Esophagus muscularis mucosa (tissue), 4 donors: ENCODE measurements at regions not wholly inside any gene's neighbourhood (a gene's known extent, or its start where the extent isn't known, plus 50 kb on each side); places are given as distances from the start of the nearest gene placed in this dataset.

Experiments
- DNase-seq: peaks from one replicate; pipeline ENCODE4 v3.0.0-alpha.2; 2017; ENCODE audit errors: extremely low spot score
- H3K27ac ChIP-seq, 4 donors: fragments of 200-600 bp; sonication (generic); replicated peaks in 1 of 4; 1 replicate in 3 of 4; 2 replicates in 1 of 4; pipeline ENCODE4 v1.5.1; 2016 to 2019; ENCODE audit warnings: mild to moderate bottlenecking in 1 of 4
- H3K27me3 ChIP-seq, 4 donors: fragments of 200-600 bp; sonication (generic); one replicate each; pipeline versions ENCODE4 v1.5.1 to v1.6.0; 2016 to 2019
- H3K36me3 ChIP-seq, 4 donors: fragments of 200-600 bp; sonication (generic); one replicate each; pipeline ENCODE4 v1.5.1; 2016 to 2019
- H3K4me1 ChIP-seq, 4 donors: fragments of 200-600 bp; sonication (generic); one replicate each; pipeline ENCODE4 v1.5.1; 2016 to 2019
- H3K4me3 ChIP-seq, 4 donors: fragments of 200-600 bp; sonication (generic); 1 replicate in 2 of 4; 2 replicates in 2 of 4; pipeline ENCODE4 v1.5.1; 2016 to 2019; ENCODE audit warnings: mild to moderate bottlenecking in 4 of 4, moderate library complexity in 1 of 4
- H3K9me3 ChIP-seq, 4 donors: fragments of 200-600 bp; sonication (generic); 1 replicate in 3 of 4; 2 replicates in 1 of 4; pipeline ENCODE4 v1.5.1; 2016 to 2019
- CTCF ChIP-seq, 3 experiments: fragments of 200-600 bp in 2 of 3; fragments of 450-650 bp in 1 of 3; sonication (generic) in 2 of 3; IDR thresholded peaks; one replicate each; pipeline ENCODE4 v1.5.1; 2017 to 2019; ENCODE audit warnings: antibody characterized with exemption in 3 of 3, mild to moderate bottlenecking in 2 of 3, moderate library complexity in 1 of 3
- EP300 ChIP-seq: sonication (generic); formaldehyde crosslinking; IDR thresholded peaks from one replicate; pipeline ENCODE4 v1.6.1; 2017; ENCODE audit warnings: antibody characterized with exemption
- POLR2A ChIP-seq: fragments of 450-650 bp; IDR thresholded peaks from one replicate; pipeline ENCODE4 v1.6.1; 2017; ENCODE audit warnings: antibody characterized with exemption, moderate library complexity, mild to moderate bottlenecking, low read depth
- POLR2AphosphoS5 ChIP-seq, 2 donors: sonication (generic); formaldehyde crosslinking; IDR thresholded peaks; one replicate each; pipeline ENCODE4 v1.6.1; 2017; ENCODE audit warnings: antibody characterized with exemption in 2 of 2
- WGBS: methylation state at CpG from one replicate; pipeline ENCODE4 v1.1.5; 2018; 5-methylcytosine and 5-hydroxymethylcytosine counted together
- intact Hi-C: fragments of 100-400 bp; cut with DNase I; formaldehyde crosslinking; loops from one replicate; pipeline ENCODE4 v1.15.1; 2023

DNA sequence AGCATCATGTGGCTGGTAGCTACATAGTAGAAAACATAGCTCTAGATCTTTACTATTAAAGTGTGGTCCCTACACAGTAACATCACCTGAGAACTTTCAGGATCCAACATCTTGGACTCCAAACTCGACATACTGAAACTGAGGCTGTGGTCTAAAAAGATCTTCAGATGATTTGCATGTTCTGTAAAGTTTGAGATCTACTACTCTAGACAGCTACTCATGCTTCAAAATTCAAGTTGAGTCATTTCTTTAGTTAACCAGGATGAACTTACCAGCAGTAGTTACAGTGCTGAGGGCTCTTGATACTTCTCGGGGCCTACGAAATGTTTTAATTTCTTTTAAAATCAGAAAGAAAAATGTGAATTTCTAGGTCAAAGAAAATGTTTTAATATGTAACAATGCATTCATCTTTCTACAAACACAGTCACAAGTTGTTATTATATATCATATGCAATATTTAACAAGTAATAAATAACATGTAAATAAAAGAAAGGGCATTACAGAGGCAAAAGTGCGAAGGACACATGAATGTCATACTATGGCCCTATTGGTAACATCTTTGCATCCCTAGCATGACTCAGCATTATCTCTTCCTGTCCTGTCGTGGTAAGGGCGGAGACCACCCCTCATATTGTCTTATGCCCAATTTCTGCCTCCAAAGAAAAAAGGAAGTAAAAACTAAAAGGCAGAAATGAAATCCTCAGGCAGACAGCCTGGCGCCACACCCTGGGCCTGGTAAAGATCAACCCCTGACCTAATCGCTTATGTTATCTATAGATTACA lies 563.9 kb upstream of the TLE4 start:
- TF ChIP-seq POLR2AphosphoS5 (IDR thresholded peaks at IDR 0.05) (no peak), CTCF (IDR thresholded peaks at IDR 0.05) (no peak), POLR2A (no peak), EP300 (no peak)
- intact Hi-C loops: no loop called here
- whole genome bisulfite sequencing: 86% methylated on average over 8 of the region's 8 CpGs
- H3K9me3 ChIP-seq: no peaks in the 10 kb centered on the region
- H3K4me3 ChIP-seq: no peak overlapping the region
- H3K36me3 ChIP-seq: no peaks in the 10 kb centered on the region
- no peak for DNase-seq
- H3K27me3 ChIP-seq: no peaks in the 10 kb centered on the region
- no peak overlapping the region for H3K27ac ChIP-seq
- no peaks in the 10 kb centered on the region for H3K4me1 ChIP-seq

- 72% methylated on average over 3 of the region's 3 CpGs for WGBS
- Histone ChIP-seq H3K27me3 (no peaks in the 10 kb centered on the region), H3K9me3 (no peaks in the 10 kb centered on the region), H3K4me1 (no peaks in the 10 kb centered on the region), H3K36me3 (no peaks in the 10 kb centered on the region), H3K27ac (no peak overlapping the region), H3K4me3 (no peak overlapping the region)
- DNase-seq: no peak
- intact Hi-C loops: no loop called here
- no peak for TF ChIP-seq EP300
Observed at GRCh38 chr9:79008916-79009315, 562.8 kb upstream of the TLE4 start.

DNA sequence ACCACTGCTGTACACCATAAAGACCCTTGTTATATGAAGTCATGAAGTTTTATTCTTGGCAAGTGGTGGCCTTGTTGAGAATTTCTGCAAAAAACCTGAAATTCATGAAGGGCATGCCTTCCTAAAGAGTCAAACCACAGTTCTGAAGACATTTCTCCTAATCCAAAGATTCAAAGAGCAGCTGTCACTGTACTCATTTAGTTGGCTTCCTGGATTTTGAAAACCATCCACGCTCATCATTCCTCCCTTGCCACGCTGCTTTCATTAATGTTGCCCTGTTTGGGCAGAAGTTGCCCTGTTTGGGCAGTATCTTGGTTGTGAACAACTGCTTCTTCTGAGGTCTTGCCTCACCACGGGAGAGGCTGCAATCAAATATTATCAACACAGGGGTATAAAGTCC lies 560.3 kb upstream of the TLE4 start:
- Histone ChIP-seq H3K4me1 (no peaks in the 10 kb centered on the region), H3K4me3 (no peak overlapping the region), H3K27me3 (no peaks in the 10 kb centered on the region), H3K36me3 (no peaks in the 10 kb centered on the region), H3K9me3 (no peaks in the 10 kb centered on the region), H3K27ac (no peak overlapping the region)
- no peak for TF ChIP-seq POLR2AphosphoS5 (IDR thresholded peaks at IDR 0.05)
- no peak for TF ChIP-seq POLR2A
- no peak for TF ChIP-seq CTCF (IDR thresholded peaks at IDR 0.05)
- no peak for TF ChIP-seq EP300
- DNase-seq: no peak
- intact Hi-C loops: no loop called here
- 78% methylated on average over 3 of the region's 3 CpGs for WGBS

DNA sequence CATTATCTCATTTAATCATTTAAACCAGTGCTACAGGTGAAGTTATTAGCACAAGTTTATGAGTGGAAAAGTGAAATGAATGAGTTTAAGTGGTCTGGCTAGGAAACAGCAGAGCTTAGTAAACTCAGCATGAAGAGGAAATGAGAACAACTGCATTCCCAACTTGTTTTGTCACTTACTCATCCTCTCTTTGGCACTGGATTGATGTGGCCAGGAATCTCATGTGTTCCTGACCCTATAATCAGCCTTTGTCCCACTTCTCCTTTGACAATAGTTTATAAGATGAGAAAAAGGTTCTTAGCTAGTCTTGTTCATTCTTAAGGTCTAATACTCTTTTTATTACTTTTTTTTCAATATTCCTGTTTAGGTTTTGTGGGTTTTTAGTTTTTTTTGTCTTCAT lies 559.2 kb upstream of the TLE4 start:
- Histone ChIP-seq H3K27ac (no peak overlapping the region), H3K36me3 (no peaks in the 10 kb centered on the region), H3K27me3 (no peaks in the 10 kb centered on the region), H3K4me3 (no peak overlapping the region), H3K9me3 (no peaks in the 10 kb centered on the region), H3K4me1 (no peaks in the 10 kb centered on the region)
- TF ChIP-seq POLR2A: no peak
- intact Hi-C loops: no loop called here
- DNase-seq: no peak

DNA sequence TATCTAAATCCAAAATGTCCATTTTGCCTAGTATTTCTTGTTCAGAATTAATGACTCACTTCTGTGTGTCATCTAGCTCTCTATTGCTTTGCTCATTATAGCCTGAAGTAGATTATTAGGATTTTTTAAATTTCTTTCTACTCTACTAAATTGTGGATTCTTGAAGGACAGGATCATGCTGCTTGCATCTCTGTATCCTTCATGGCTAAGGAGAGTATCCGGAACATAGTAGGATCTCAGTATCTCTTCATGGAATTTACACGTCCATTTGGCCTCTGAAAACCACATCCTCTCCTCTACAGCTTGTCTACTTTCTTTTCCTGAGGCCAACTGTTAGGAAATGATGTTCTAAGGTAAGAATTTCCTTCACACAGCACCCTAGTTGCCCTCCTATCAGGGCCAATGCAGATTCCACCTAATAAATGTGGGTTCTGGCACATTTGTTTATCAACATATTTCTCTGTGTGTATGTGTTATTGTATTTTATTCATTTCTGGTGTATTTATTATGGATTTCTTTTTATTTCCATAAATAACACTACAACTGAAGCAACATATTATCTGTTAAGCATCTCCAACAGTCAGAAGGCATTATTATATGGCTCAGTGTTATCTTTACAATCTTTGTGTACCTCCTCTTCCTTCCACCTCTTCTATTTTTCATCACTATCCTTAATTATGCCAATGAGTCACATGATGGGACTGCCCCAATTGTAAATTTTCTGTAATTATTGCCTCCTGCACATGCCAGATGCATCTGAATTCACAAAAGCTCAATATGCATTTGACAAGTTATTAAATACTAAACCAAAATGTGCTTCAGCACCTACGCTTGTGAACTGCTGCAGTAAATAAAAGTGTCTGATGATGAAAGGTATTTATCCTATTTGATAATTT lies 557.8 kb upstream of the TLE4 start:
- Histone ChIP-seq H3K9me3 (no peaks in the 10 kb centered on the region), H3K4me3 (no peak overlapping the region), H3K27me3 (no peaks in the 10 kb centered on the region), H3K36me3 (no peaks in the 10 kb centered on the region), H3K27ac (no peak overlapping the region), H3K4me1 (no peaks in the 10 kb centered on the region)
- intact Hi-C loops: no loop called here
- 75% methylated on average over 3 of the region's 3 CpGs for WGBS
- no peak for TF ChIP-seq POLR2AphosphoS5 (IDR thresholded peaks at IDR 0.05)
- TF ChIP-seq POLR2A: no peak
- no peak for TF ChIP-seq EP300
- no peak for TF ChIP-seq CTCF (IDR thresholded peaks at IDR 0.05)
- DNase-seq: no peak
